ENCODE measurements at regions not wholly inside any gene's neighbourhood (a gene's known extent, or its start where the extent isn't known, plus 50 kb on each side); places are given as distances from the start of the nearest gene placed in this dataset.

DNA sequence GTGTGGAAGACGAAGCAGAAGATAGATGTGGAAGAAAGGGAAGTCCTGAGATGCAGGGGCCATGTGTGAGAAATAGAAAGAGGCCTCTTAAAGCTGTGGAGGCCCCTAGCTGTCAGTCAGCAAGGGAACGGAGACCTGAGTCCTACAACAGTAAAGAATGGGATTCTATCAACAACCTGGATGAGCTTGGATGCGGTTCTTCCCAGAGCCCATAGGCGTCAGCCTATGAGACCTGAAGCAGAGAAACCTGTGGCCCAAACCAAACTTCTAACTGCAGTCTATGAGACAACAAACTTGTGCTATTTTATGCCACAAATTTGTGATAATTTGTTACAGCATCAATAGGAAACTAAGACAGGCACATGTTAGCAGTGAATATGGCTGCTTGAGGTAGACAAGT, 583.7 kb downstream of the ADCYAP1 start:
- TF ChIP-seq, protein P1, sequence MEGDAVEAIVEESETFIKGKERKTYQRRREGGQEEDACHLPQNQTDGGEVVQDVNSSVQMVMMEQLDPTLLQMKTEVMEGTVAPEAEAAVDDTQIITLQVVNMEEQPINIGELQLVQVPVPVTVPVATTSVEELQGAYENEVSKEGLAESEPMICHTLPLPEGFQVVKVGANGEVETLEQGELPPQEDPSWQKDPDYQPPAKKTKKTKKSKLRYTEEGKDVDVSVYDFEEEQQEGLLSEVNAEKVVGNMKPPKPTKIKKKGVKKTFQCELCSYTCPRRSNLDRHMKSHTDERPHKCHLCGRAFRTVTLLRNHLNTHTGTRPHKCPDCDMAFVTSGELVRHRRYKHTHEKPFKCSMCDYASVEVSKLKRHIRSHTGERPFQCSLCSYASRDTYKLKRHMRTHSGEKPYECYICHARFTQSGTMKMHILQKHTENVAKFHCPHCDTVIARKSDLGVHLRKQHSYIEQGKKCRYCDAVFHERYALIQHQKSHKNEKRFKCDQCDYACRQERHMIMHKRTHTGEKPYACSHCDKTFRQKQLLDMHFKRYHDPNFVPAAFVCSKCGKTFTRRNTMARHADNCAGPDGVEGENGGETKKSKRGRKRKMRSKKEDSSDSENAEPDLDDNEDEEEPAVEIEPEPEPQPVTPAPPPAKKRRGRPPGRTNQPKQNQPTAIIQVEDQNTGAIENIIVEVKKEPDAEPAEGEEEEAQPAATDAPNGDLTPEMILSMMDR (IDR thresholded peaks at IDR 0.05; ENCODE audit: low read depth, low read length) = no peak
- TF ChIP-seq EZH2phosphoT487 (IDR thresholded peaks at IDR 0.05; ENCODE audit: low read depth) = no peak
- no peaks in the 10 kb centered on the region for H3K27me3 ChIP-seq (ENCODE audit: low read depth, low read length)
- H3K79me2 ChIP-seq (ENCODE audit: low read length) = no peaks in the 10 kb centered on the region

DNA sequence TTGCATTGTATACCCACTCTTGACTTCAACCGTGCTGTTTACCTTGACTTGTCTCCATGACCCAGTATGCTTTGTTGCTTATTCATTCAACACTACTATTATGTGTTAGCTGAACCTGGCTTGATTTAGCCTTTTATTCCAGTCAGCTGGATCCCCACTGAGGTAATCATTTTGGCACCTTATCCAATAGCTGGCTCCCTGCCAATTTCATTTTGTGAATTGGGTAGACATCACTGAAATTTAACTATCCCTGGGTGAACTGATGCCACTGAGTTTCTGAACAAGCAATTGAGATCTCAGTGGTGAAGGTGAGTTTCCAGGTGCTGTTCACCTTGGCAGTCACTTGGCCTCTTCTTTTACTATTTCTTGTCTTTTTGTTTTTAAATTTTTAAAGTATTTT, 584.3 kb downstream of the ADCYAP1 start:
- H3K9ac ChIP-seq (ENCODE audit: low read length) = no peak overlapping the region
- no peak overlapping the region for H3K4me2 ChIP-seq (ENCODE audit: low read length)
- H3K4me1 ChIP-seq (ENCODE audit: low read length) = no peaks in the 10 kb centered on the region
- TF ChIP-seq, protein P1 (IDR thresholded peaks at IDR 0.05; ENCODE audit: low read depth, low read length) = no peak
- no peak for TF ChIP-seq EZH2phosphoT487 (IDR thresholded peaks at IDR 0.05; ENCODE audit: low read depth)
- H3K36me3 ChIP-seq (replicated peaks; ENCODE audit: low read depth, low read length) = no peaks in the 10 kb centered on the region
- H3K27me3 ChIP-seq (ENCODE audit: low read depth, low read length) = no peaks in the 10 kb centered on the region
- H3K79me2 ChIP-seq (ENCODE audit: low read length) = no peaks in the 10 kb centered on the region
- H3K27ac ChIP-seq (ENCODE audit: low read length) = no peak overlapping the region
- H3K4me3 ChIP-seq (ENCODE audit: low read length) = no peak overlapping the region
- H3K9me3 ChIP-seq (ENCODE audit: insufficient read depth, low read length) = no peaks in the 10 kb centered on the region
- H4K20me1 ChIP-seq (ENCODE audit: insufficient read depth, low read length) = no peaks in the 10 kb centered on the region
- H2AFZ ChIP-seq (ENCODE audit: low read depth, low read length) = no peak overlapping the region

More for the DNA sequence above, 583.7 kb downstream of the ADCYAP1 start:
- Histone ChIP-seq H2AFZ (ENCODE audit: low read depth, low read length) (no peak overlapping the region), H3K9ac (ENCODE audit: low read length) (no peak overlapping the region), H3K9me3 (ENCODE audit: insufficient read depth, low read length) (no peaks in the 10 kb centered on the region), H3K4me2 (ENCODE audit: low read length) (no peak overlapping the region), H3K4me1 (ENCODE audit: low read length) (no peaks in the 10 kb centered on the region), H3K4me3 (ENCODE audit: low read length) (no peak overlapping the region), H3K36me3 (replicated peaks; ENCODE audit: low read depth, low read length) (no peaks in the 10 kb centered on the region), H3K27ac (ENCODE audit: low read length) (no peak overlapping the region), H4K20me1 (ENCODE audit: insufficient read depth, low read length) (no peaks in the 10 kb centered on the region)

DNA sequence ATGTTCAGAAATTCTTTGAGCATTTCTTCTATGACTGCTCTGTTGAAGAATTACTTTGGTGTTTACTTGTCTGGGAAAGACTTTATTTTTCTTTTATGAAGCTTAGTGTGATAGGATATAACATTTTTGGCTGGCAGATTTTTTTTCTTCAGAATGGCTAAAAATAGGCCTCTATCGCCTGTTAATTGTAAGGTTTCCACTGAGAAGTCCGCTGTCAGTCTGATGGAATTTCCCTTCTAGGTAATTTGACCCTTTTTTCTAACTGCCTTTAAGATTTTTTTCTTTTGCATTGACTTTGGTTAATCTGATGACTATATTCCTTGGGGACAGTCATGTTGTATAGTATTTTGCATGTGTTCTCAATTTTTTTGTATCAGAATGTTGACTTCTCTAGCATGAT, 590.7 kb downstream of the ADCYAP1 start:
- no peak overlapping the region for H3K9ac ChIP-seq (ENCODE audit: low read length)
- no peak overlapping the region for H3K27ac ChIP-seq (ENCODE audit: low read length)
- no peak overlapping the region for H3K4me3 ChIP-seq (ENCODE audit: low read length)
- no peak overlapping the region for H3K4me2 ChIP-seq (ENCODE audit: low read length)
- no peaks in the 10 kb centered on the region for H3K27me3 ChIP-seq (ENCODE audit: low read depth, low read length)
- no peaks in the 10 kb centered on the region for H3K4me1 ChIP-seq (ENCODE audit: low read length)
- H3K36me3 ChIP-seq (replicated peaks; ENCODE audit: low read depth, low read length) = no peaks in the 10 kb centered on the region
- TF ChIP-seq, protein P1 (IDR thresholded peaks at IDR 0.05; ENCODE audit: low read depth, low read length) = no peak
- no peak for TF ChIP-seq EZH2phosphoT487 (IDR thresholded peaks at IDR 0.05; ENCODE audit: low read depth)
- H2AFZ ChIP-seq (ENCODE audit: low read depth, low read length) = no peak overlapping the region
- H4K20me1 ChIP-seq (ENCODE audit: insufficient read depth, low read length) = no peaks in the 10 kb centered on the region
- H3K9me3 ChIP-seq (ENCODE audit: insufficient read depth, low read length) = no peaks in the 10 kb centered on the region
- H3K79me2 ChIP-seq (ENCODE audit: low read length) = no peaks in the 10 kb centered on the region

DNA sequence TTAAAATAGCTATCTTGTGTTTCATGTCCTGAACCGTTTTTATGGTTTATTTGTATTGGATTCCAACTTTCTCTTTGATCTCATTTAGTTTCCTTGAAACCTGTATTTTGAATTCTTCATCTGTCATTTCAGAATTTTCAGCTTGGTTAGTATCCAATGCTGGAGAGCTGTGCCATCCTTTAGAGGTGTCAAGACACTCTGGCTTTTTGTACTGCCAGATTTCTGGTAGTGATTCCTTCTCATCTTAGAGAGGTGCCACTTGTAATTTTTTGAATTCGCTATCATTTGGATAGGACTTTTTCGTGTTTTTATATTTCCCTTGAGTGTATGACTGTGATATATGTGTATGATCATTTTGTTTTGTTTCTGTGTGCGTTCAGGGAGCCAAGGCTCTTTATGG, 591.4 kb downstream of the ADCYAP1 start:
- no peak overlapping the region for H3K4me3 ChIP-seq (ENCODE audit: low read length)
- H4K20me1 ChIP-seq (ENCODE audit: insufficient read depth, low read length) = no peaks in the 10 kb centered on the region
- H3K36me3 ChIP-seq (replicated peaks; ENCODE audit: low read depth, low read length) = no peaks in the 10 kb centered on the region
- TF ChIP-seq, protein P1 (IDR thresholded peaks at IDR 0.05; ENCODE audit: low read depth, low read length) = no peak
- no peak for TF ChIP-seq EZH2phosphoT487 (IDR thresholded peaks at IDR 0.05; ENCODE audit: low read depth)
- H3K27me3 ChIP-seq (ENCODE audit: low read depth, low read length) = no peaks in the 10 kb centered on the region
- no peak overlapping the region for H2AFZ ChIP-seq (ENCODE audit: low read depth, low read length)
- H3K4me2 ChIP-seq (ENCODE audit: low read length) = no peak overlapping the region
- no peak overlapping the region for H3K27ac ChIP-seq (ENCODE audit: low read length)
- H3K79me2 ChIP-seq (ENCODE audit: low read length) = no peaks in the 10 kb centered on the region
- no peaks in the 10 kb centered on the region for H3K4me1 ChIP-seq (ENCODE audit: low read length)
- no peak overlapping the region for H3K9ac ChIP-seq (ENCODE audit: low read length)
- no peaks in the 10 kb centered on the region for H3K9me3 ChIP-seq (ENCODE audit: insufficient read depth, low read length)

Data from OCI-LY3 (cell line).